Colonic mucosa (tissue), 4 donors: ENCODE measurements at regions not wholly inside any gene's neighbourhood (a gene's known extent, or its start where the extent isn't known, plus 50 kb on each side); places are given as distances from the start of the nearest gene placed in this dataset.

Experiments
- DNase-seq: peaks from one replicate; pipeline ENCODE4 v3.0.0-alpha.2; 2020
- H3K27ac ChIP-seq: fragments of 200-600 bp; one replicate; pipeline ENCODE4 v1.8.0; 2021
- H3K27me3 ChIP-seq: fragments of 200-600 bp; one replicate; pipeline ENCODE4 v1.8.0; 2021
- H3K36me3 ChIP-seq: fragments of 200-600 bp; one replicate; pipeline ENCODE4 v1.8.0; 2021
- H3K4me1 ChIP-seq: fragments of 200-600 bp; one replicate; pipeline ENCODE4 v1.8.0; 2021; ENCODE audit warnings: mild to moderate bottlenecking
- H3K4me3 ChIP-seq: fragments of 200-600 bp; one replicate; pipeline ENCODE4 v1.8.0; 2021
- H3K9ac ChIP-seq, 2 donors: one replicate each; pipeline ENCODE4 v1.7.0; 2013; ENCODE audit warnings: control low read depth in 2 of 2, low read depth in 2 of 2, low read length in 2 of 2
- H3K9me3 ChIP-seq: fragments of 200-600 bp; one replicate; pipeline ENCODE4 v1.8.0; 2021
- CTCF ChIP-seq: fragments of 200-600 bp; IDR thresholded peaks from one replicate; pipeline ENCODE4 v1.8.0; 2022; ENCODE audit warnings: antibody characterized with exemption, mild to moderate bottlenecking
- intact Hi-C: fragments of 100-400 bp; cut with DNase I; formaldehyde crosslinking; loops from one replicate; pipeline ENCODE4 v1.14.1; 2022
- donor health status: healthy.
- donor health status: DM: no; HTN: no; CAD: no.
- donor health status: DM: no; HTN: no; CAD: no.

- no peak overlapping the region for H3K27ac ChIP-seq
- intact Hi-C loops: no loop called here
- H3K4me3 ChIP-seq: no peak overlapping the region
- no peak for DNase-seq
- H3K9ac ChIP-seq: no peak overlapping the region
- TF ChIP-seq CTCF: no peak
- H3K36me3 ChIP-seq: no peaks in the 10 kb centered on the region
- no peaks in the 10 kb centered on the region for H3K27me3 ChIP-seq
- no peaks in the 10 kb centered on the region for H3K9me3 ChIP-seq
- no peaks in the 10 kb centered on the region for H3K4me1 ChIP-seq
Measured at GRCh38 chr6:51339108-51339507, 520.4 kb downstream of the TFAP2B start.

GRCh38 chr6:51339728-51340127 is 521.1 kb downstream of the TFAP2B start:
- intact Hi-C loops: no loop called here
- H3K27ac ChIP-seq: no peak overlapping the region
- no peak for DNase-seq
- no peaks in the 10 kb centered on the region for H3K9me3 ChIP-seq
- no peaks in the 10 kb centered on the region for H3K36me3 ChIP-seq
- H3K4me1 ChIP-seq: no peaks in the 10 kb centered on the region
- no peak for TF ChIP-seq CTCF
- H3K9ac ChIP-seq: no peak overlapping the region
- H3K4me3 ChIP-seq: no peak overlapping the region
- no peaks in the 10 kb centered on the region for H3K27me3 ChIP-seq

GRCh38 chr6:51342393-51342792 is 523.7 kb downstream of the TFAP2B start:
- no peak for DNase-seq
- Histone ChIP-seq H3K9ac (no peak overlapping the region), H3K4me1 (no peaks in the 10 kb centered on the region), H3K27ac (no peak overlapping the region), H3K36me3 (no peaks in the 10 kb centered on the region), H3K4me3 (no peak overlapping the region), H3K9me3 (no peaks in the 10 kb centered on the region), H3K27me3 (no peaks in the 10 kb centered on the region)
- intact Hi-C loops: no loop called here
- no peak for TF ChIP-seq CTCF

GRCh38 chr6:51349857-51350256 is 531.2 kb downstream of the TFAP2B start:
- Histone ChIP-seq H3K27me3 (no peaks in the 10 kb centered on the region), H3K9me3 (no peaks in the 10 kb centered on the region), H3K4me3 (no peak overlapping the region), H3K9ac (no peak overlapping the region), H3K36me3 (no peaks in the 10 kb centered on the region), H3K27ac (no peak overlapping the region), H3K4me1 (no peaks in the 10 kb centered on the region)
- DNase-seq: peak; percentile 18
- intact Hi-C loops: loop anchor here (10.0 kb wide), 1 partner anchor 535 kb away; the partner anchor contains the start of gene TFAP2B
- no peak for TF ChIP-seq CTCF

GRCh38 chr6:51350308-51350904 is 531.7 kb downstream of the TFAP2B start:
- no peak overlapping the region for H3K9ac ChIP-seq
- H3K9me3 ChIP-seq: no peaks in the 10 kb centered on the region
- H3K4me1 ChIP-seq: no peaks in the 10 kb centered on the region
- intact Hi-C loops: loop anchor here (10.0 kb wide), 1 partner anchor 536 kb away; the partner anchor contains the start of gene TFAP2B
- H3K4me3 ChIP-seq: no peak overlapping the region
- TF ChIP-seq CTCF: peak; percentile 13
- no peak overlapping the region for H3K27ac ChIP-seq
- no peak for DNase-seq
- no peaks in the 10 kb centered on the region for H3K36me3 ChIP-seq
- no peaks in the 10 kb centered on the region for H3K27me3 ChIP-seq
